NCI-H2196 (cell line): ENCODE measurements at regions not wholly inside any gene's neighbourhood (a gene's known extent, or its start where the extent isn't known, plus 50 kb on each side); places are given as distances from the start of the nearest gene placed in this dataset.

Experiments used
- DNase-seq: peaks from one replicate; lab custom pipeline; 2025; ENCODE audit not compliant: unreplicated experiment; lab: John Stamatoyannopoulos, UW

GRCh38 chr3:154022606-154023005 lies 98.6 kb upstream of the ARHGEF26 start:
- no peak for DNase-seq

DNA sequence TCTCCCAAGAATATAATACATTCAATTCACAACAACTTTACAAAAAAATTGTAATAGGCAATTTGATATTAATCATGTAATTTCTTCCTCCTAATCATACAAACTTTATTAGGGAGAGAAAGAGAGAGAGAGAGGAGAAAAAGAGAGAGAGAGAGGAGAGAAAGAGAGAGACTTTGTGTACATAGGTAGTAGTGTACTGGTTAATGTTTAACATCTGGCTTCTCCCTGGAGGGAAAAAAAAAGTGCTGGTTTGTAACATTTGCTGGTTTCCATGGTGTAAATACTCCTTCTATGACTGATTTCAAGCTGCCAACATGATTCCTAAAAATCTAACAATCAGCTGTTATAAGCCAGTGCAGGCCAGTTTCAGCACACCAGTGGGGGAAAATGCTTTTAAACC lies 98.0 kb upstream of the ARHGEF26 start:
- DNase-seq: no peak

GRCh38 chr3:154025007-154025406 lies 96.2 kb upstream of the ARHGEF26 start:
- DNase-seq: no peak

GRCh38 chr3:154029926-154030325 lies 91.3 kb upstream of the ARHGEF26 start:
- no peak for DNase-seq

DNA sequence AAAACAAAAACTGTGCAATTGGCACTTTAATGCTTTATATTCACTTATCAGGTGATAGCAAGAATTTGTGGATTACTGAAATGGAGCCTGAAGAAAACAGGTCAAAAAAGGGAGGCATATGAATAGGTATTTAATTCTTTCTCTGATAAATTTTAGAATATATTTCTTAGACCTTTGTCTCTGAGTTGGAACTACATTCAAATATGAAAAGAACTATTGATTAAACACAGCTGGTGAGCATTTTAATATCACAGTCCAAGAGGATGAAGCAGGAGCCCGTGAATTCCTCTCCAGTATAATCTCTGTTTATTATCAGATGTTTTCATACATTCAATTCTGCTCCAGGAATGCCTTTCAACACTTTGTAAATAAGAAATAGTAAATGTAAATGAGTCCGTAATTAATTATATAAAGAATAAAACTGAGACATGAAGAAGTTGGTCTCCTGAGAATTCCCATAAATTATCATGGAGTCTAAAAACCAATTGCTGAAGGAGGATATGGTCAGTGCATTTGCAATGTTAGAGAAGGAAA lies 86.3 kb upstream of the ARHGEF26 start:
- no peak for DNase-seq

- DNase-seq: no peak
Observed at GRCh38 chr3:154040283-154040682, 80.9 kb upstream of the ARHGEF26 start.

DNA sequence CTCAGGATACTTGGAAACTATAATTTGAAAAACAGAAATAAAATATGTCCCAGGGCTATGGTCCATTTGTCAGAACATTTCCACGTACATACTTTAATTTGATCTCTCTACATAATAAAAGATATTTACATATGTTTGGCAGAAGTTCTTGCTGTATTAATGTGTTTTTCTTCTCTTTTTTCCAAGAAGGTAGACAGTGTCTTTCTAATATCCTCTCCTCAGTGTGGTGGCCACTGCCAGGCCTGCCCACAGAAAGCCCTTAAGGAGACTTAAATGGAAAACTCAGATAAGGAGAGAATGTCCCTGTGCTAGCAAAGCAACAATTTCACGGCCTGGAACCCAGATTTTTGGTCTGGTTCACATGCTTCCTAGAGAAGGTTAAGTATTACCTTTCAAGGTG lies 76.5 kb upstream of the ARHGEF26 start:
- no peak for DNase-seq

DNA sequence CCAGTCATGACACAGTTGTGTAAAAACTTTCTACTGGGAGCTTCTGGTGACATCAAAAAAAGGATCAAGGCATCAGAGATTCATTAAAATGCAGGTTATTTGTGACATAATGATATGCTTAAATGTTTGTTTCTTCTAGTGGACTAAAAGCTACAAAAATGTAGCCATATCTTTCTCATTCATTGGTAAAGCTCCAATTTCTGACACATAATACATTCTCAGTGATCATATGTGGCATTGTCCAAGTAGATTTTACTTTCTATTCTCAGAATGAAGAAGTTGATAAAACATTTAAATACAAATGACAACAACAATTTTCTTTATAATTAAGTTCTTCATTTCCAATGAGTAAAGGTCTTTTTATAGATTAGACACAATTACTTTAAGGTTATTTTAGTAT lies 71.0 kb upstream of the ARHGEF26 start:
- no peak for DNase-seq

DNA sequence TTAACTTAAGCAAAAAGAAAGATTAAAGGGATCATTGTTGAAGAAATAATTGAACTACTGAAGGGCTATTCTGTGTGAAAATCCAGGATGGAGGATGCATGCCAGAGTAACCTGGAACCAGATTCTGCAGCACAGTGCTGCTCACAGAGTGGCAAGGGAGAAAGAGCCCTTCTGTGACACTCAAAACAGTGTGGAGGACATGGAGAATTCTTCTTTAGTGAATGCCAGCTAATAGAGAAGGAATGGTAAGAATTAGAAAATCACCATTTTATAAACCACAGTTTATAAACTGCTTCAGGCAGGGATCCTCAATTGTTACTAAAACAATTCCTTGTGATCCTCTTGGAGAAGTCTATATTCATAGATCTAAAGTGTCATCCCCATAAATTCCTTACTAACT lies 70.4 kb upstream of the ARHGEF26 start:
- DNase-seq: no peak

- no peak for DNase-seq
Observed at GRCh38 chr3:154059833-154060232, 61.4 kb upstream of the ARHGEF26 start.

- DNase-seq: no peak
Observed at GRCh38 chr3:154060238-154061000, 60.8 kb upstream of the ARHGEF26 start.

DNA sequence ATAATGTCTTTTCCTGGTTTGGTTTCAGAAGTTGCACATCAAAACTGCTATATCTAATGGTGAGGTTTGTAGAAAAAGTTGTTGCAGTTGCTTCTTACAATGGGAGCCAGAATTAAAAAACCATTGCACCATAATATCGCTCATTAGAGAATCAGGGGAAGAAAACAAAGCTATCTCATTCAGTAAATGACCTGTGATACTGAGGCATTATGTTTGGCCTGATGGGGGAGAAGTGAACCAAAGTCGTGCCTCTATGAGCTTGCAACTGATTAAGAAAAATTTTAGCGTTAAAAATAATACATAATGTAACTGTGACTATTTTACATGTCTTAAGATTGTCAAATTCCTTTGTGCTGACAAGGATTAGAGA lies 60.2 kb upstream of the ARHGEF26 start:
- no peak for DNase-seq

- no peak for DNase-seq
Observed at GRCh38 chr3:154062513-154062912, 58.7 kb upstream of the ARHGEF26 start.

DNA sequence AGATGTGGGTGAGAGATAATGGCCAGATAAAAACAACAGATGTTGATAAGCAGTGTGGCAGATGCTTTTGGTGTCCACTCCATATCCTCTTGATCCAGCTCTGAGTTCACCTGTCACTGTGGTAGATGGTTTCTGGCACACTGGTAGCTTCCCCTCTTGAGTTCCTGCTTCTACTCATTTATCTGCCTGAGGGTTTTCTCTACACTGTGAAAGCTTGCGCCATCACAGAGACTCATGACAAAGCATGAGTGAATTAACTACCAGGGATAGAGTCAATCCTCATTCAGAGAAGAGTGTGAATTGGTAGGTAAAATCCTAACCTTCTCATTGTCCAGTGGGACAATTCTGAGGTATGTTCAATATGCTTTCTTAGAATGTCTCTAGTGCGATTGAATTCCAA lies 50.0 kb upstream of the ARHGEF26 start:
- DNase-seq: no peak
